GM21515 (cell line): ENCODE measurements at regions not wholly inside any gene's neighbourhood (a gene's known extent, or its start where the extent isn't known, plus 50 kb on each side); places are given as distances from the start of the nearest gene placed in this dataset.

Source experiments
- ATAC-seq: cut with Tn5 transposase; IDR thresholded peaks from one replicate; pipeline ENCODE4 v1.9.1; 2021; ENCODE audit not compliant: unreplicated experiment

GRCh38 chr3:148204131-148204530 lies 493.6 kb upstream of the AGTR1 start:
- ATAC-seq = no peak

GRCh38 chr3:148205977-148206376 lies 491.7 kb upstream of the AGTR1 start:
- ATAC-seq = no peak

- ATAC-seq = no peak
Measured at GRCh38 chr3:148206446-148206845, 491.3 kb upstream of the AGTR1 start.

GRCh38 chr3:148208975-148209374 lies 488.7 kb upstream of the AGTR1 start:
- ATAC-seq = no peak

GRCh38 chr3:148211725-148212124 lies 486.0 kb upstream of the AGTR1 start:
- ATAC-seq = no peak

- ATAC-seq = no peak
Measured at GRCh38 chr3:148214705-148215104, 483.0 kb upstream of the AGTR1 start.

GRCh38 chr3:148217317-148217716 lies 480.4 kb upstream of the AGTR1 start:
- no peak for ATAC-seq

- ATAC-seq = no peak
Measured at GRCh38 chr3:148218222-148218621, 479.5 kb upstream of the AGTR1 start.

GRCh38 chr3:148219999-148220398 lies 477.7 kb upstream of the AGTR1 start:
- no peak for ATAC-seq

- no peak for ATAC-seq
Measured at GRCh38 chr3:148221303-148221702, 476.4 kb upstream of the AGTR1 start.

GRCh38 chr3:148223266-148223665 lies 474.4 kb upstream of the AGTR1 start:
- ATAC-seq = no peak

- no peak for ATAC-seq
Measured at GRCh38 chr3:148226246-148226645, 471.5 kb upstream of the AGTR1 start.

- no peak for ATAC-seq
Measured at GRCh38 chr3:148227534-148227933, 470.2 kb upstream of the AGTR1 start.

- ATAC-seq = no peak
Measured at GRCh38 chr3:148229107-148229506, 468.6 kb upstream of the AGTR1 start.

GRCh38 chr3:148230473-148230872 lies 467.2 kb upstream of the AGTR1 start:
- no peak for ATAC-seq

- no peak for ATAC-seq
Measured at GRCh38 chr3:148232389-148232788, 465.3 kb upstream of the AGTR1 start.

- ATAC-seq = no peak
Measured at GRCh38 chr3:148233403-148233802, 464.3 kb upstream of the AGTR1 start.

GRCh38 chr3:148234536-148234935 lies 463.2 kb upstream of the AGTR1 start:
- ATAC-seq = no peak

GRCh38 chr3:148235566-148235965 lies 462.1 kb upstream of the AGTR1 start:
- ATAC-seq = no peak

- ATAC-seq = no peak
Measured at GRCh38 chr3:148238421-148238821, 459.3 kb upstream of the AGTR1 start.

GRCh38 chr3:148240351-148240750 lies 457.4 kb upstream of the AGTR1 start:
- no peak for ATAC-seq

GRCh38 chr3:148243609-148244008 lies 454.1 kb upstream of the AGTR1 start:
- no peak for ATAC-seq

- no peak for ATAC-seq
Measured at GRCh38 chr3:148246291-148246923, 451.3 kb upstream of the AGTR1 start.
